ENCODE measurements at regions not wholly inside any gene's neighbourhood (a gene's known extent, or its start where the extent isn't known, plus 50 kb on each side); places are given as distances from the start of the nearest gene placed in this dataset.

- H3K27ac ChIP-seq (replicated peaks; ENCODE audit: low read length): no peak overlapping the region
- no peak overlapping the region for H4K8ac ChIP-seq (ENCODE audit: low read depth, low read length)
- no peaks in the 10 kb centered on the region for H3K9me3 ChIP-seq (replicated peaks in 1 of 2; ENCODE audit: control insufficient read depth in 2 of 2, insufficient read depth in 1 of 2, low read depth in 1 of 2, low read length in 2 of 2)
- H2BK5ac ChIP-seq (ENCODE audit: low read length): no peak overlapping the region
- DNase-seq (ENCODE audit: low spot score): no peak
- H3K4me1 ChIP-seq (ENCODE audit: control insufficient read depth in 2 of 2, insufficient read depth in 1 of 2, low read depth in 1 of 2, low read length in 2 of 2): peaks cover 0 to 1% of the 10 kb centered on the region in 2 donors
- H3K4ac ChIP-seq (ENCODE audit: low read length): no peak overlapping the region
- H3K14ac ChIP-seq (ENCODE audit: low read length): no peak overlapping the region
- H3K36me3 ChIP-seq (replicated peaks in 1 of 2; ENCODE audit: control insufficient read depth in 2 of 2, insufficient read depth in 2 of 2, low read length in 2 of 2): no peaks in the 10 kb centered on the region
- no peak overlapping the region for H3K9ac ChIP-seq (ENCODE audit: low read depth, low read length, poor library complexity)
- no peak overlapping the region for H2BK120ac ChIP-seq (ENCODE audit: low read depth, low read length)
- no peak overlapping the region for H3K18ac ChIP-seq (ENCODE audit: low read length)
- no peak overlapping the region for H2AK5ac ChIP-seq (ENCODE audit: low read depth, low read length)
- H3K4me2 ChIP-seq (ENCODE audit: insufficient read depth, low read length, poor library complexity, severe bottlenecking): no peak overlapping the region
- H2BK12ac ChIP-seq (ENCODE audit: low read length): no peak overlapping the region
- H3K4me3 ChIP-seq (ENCODE audit: low read length in 2 of 2): no peak overlapping the region
- no peaks in the 10 kb centered on the region for H3K27me3 ChIP-seq (ENCODE audit: control insufficient read depth in 3 of 3, insufficient read depth in 3 of 3, low read depth in 1 of 3, low read length in 3 of 3)
- H2BK15ac ChIP-seq (ENCODE audit: low read length): no peak overlapping the region
- WGBS, 2 donors (ENCODE audit: extremely low coverage in 2 of 2, insufficient read length in 2 of 2, insufficient replicate concordance in 1 of 2): no CpG with 5 or more reads among the region's 3 CpGs
- H4K91ac ChIP-seq (ENCODE audit: low read depth, low read length, poor library complexity): no peak overlapping the region
- no peak overlapping the region for H2AFZ ChIP-seq (ENCODE audit: low read length)
- H3K79me1 ChIP-seq (ENCODE audit: low read depth, low read length): no peaks in the 10 kb centered on the region
- no peak overlapping the region for H3K23ac ChIP-seq (ENCODE audit: low read depth, low read length, poor library complexity)
Observed at GRCh38 chr2:122539311-122539710, 783.9 kb downstream of the TSN start.

DNA sequence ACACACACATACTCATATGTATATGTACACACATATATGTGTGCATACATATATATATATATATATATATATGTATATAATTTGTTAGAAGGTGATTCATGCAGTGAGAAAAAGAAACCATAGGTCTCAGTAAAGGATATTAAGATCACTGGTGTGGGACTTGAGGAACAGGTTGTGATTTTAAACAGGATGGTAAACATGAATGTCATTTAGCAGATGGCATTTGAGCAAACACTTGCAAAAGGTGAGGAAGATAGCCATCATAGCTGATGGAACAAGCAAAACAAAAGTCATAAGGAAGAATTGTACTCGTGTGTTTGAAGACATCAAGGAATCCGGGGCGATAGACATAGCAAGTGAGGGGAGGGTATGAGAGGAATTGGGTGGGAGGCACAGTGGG lies 784.5 kb downstream of the TSN start:
- no peaks in the 10 kb centered on the region for H3K36me3 ChIP-seq (replicated peaks in 1 of 2; ENCODE audit: control insufficient read depth in 2 of 2, insufficient read depth in 2 of 2, low read length in 2 of 2)
- no peak overlapping the region for H3K18ac ChIP-seq (ENCODE audit: low read length)
- H2BK15ac ChIP-seq (ENCODE audit: low read length): no peak overlapping the region
- H3K27me3 ChIP-seq (ENCODE audit: control insufficient read depth in 3 of 3, insufficient read depth in 3 of 3, low read depth in 1 of 3, low read length in 3 of 3): no peaks in the 10 kb centered on the region
- no peak overlapping the region for H3K23ac ChIP-seq (ENCODE audit: low read depth, low read length, poor library complexity)
- peaks cover 0 to 1% of the 10 kb centered on the region in 2 donors for H3K4me1 ChIP-seq (ENCODE audit: control insufficient read depth in 2 of 2, insufficient read depth in 1 of 2, low read depth in 1 of 2, low read length in 2 of 2)
- no peak overlapping the region for H4K91ac ChIP-seq (ENCODE audit: low read depth, low read length, poor library complexity)
- H2BK120ac ChIP-seq (ENCODE audit: low read depth, low read length): no peak overlapping the region
- H2AFZ ChIP-seq (ENCODE audit: low read length): no peak overlapping the region
- H3K9me3 ChIP-seq (replicated peaks in 1 of 2; ENCODE audit: control insufficient read depth in 2 of 2, insufficient read depth in 1 of 2, low read depth in 1 of 2, low read length in 2 of 2): no peaks in the 10 kb centered on the region
- H3K4me2 ChIP-seq (ENCODE audit: insufficient read depth, low read length, poor library complexity, severe bottlenecking): no peak overlapping the region
- H2BK12ac ChIP-seq (ENCODE audit: low read length): no peak overlapping the region
- no CpG with 5 or more reads among the region's 3 CpGs for WGBS, 2 donors (ENCODE audit: extremely low coverage in 2 of 2, insufficient read length in 2 of 2, insufficient replicate concordance in 1 of 2)
- no peak overlapping the region for H3K4ac ChIP-seq (ENCODE audit: low read length)
- H4K8ac ChIP-seq (ENCODE audit: low read depth, low read length): no peak overlapping the region
- no peak overlapping the region for H3K9ac ChIP-seq (ENCODE audit: low read depth, low read length, poor library complexity)
- no peaks in the 10 kb centered on the region for H3K79me1 ChIP-seq (ENCODE audit: low read depth, low read length)
- DNase-seq (ENCODE audit: low spot score): no peak
- H3K27ac ChIP-seq (replicated peaks; ENCODE audit: low read length): no peak overlapping the region
- H2BK5ac ChIP-seq (ENCODE audit: low read length): no peak overlapping the region
- no peak overlapping the region for H2AK5ac ChIP-seq (ENCODE audit: low read depth, low read length)
- H3K14ac ChIP-seq (ENCODE audit: low read length): no peak overlapping the region
- H3K4me3 ChIP-seq (ENCODE audit: low read length in 2 of 2): no peak overlapping the region

DNA sequence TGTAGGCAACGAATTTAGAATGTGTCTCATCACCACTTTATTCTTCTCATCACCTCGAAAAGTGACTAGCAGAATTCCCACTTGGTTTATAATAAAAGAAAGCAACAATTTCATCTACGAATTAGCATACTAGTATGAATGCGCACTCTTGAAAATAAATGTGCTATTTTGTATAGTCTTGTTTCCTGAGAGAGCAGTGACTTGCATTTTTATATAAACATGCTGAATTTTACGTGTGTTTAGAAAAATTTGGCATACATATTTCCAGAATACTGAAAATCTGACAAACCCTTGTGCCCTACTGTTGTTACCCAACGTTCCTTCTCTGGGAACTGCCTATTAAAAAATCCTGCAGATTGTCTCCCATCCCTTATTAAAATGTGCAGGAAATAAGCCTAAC lies 786.8 kb downstream of the TSN start:
- Histone ChIP-seq H3K18ac (ENCODE audit: low read length) (no peak overlapping the region), H3K4me3 (ENCODE audit: low read length in 2 of 2) (no peak overlapping the region), H3K27ac (replicated peaks; ENCODE audit: low read length) (no peak overlapping the region), H2BK5ac (ENCODE audit: low read length) (no peak overlapping the region), H3K14ac (ENCODE audit: low read length) (no peak overlapping the region), H3K4me1 (ENCODE audit: control insufficient read depth in 2 of 2, insufficient read depth in 1 of 2, low read depth in 1 of 2, low read length in 2 of 2) (peaks cover 0 to 1% of the 10 kb centered on the region in 2 donors), H2AK5ac (ENCODE audit: low read depth, low read length) (no peak overlapping the region), H3K36me3 (replicated peaks in 1 of 2; ENCODE audit: control insufficient read depth in 2 of 2, insufficient read depth in 2 of 2, low read length in 2 of 2) (no peaks in the 10 kb centered on the region), H3K27me3 (ENCODE audit: control insufficient read depth in 3 of 3, insufficient read depth in 3 of 3, low read depth in 1 of 3, low read length in 3 of 3) (no peaks in the 10 kb centered on the region), H3K23ac (ENCODE audit: low read depth, low read length, poor library complexity) (no peak overlapping the region), H2BK120ac (ENCODE audit: low read depth, low read length) (no peak overlapping the region), H3K79me1 (ENCODE audit: low read depth, low read length) (no peaks in the 10 kb centered on the region), H4K8ac (ENCODE audit: low read depth, low read length) (no peak overlapping the region), H2BK15ac (ENCODE audit: low read length) (no peak overlapping the region), H3K9ac (ENCODE audit: low read depth, low read length, poor library complexity) (no peak overlapping the region), H2BK12ac (ENCODE audit: low read length) (no peak overlapping the region), H4K91ac (ENCODE audit: low read depth, low read length, poor library complexity) (no peak overlapping the region), H3K4ac (ENCODE audit: low read length) (no peak overlapping the region), H3K9me3 (replicated peaks in 1 of 2; ENCODE audit: control insufficient read depth in 2 of 2, insufficient read depth in 1 of 2, low read depth in 1 of 2, low read length in 2 of 2) (no peaks in the 10 kb centered on the region), H2AFZ (ENCODE audit: low read length) (no peak overlapping the region), H3K4me2 (ENCODE audit: insufficient read depth, low read length, poor library complexity, severe bottlenecking) (no peak overlapping the region)
- no peak for DNase-seq (ENCODE audit: low spot score)
- WGBS, 2 donors (ENCODE audit: extremely low coverage in 2 of 2, insufficient read length in 2 of 2, insufficient replicate concordance in 1 of 2): no CpG with 5 or more reads among the region's 6 CpGs

GRCh38 chr2:122542646-122543045 lies 787.2 kb downstream of the TSN start:
- WGBS, 2 donors (ENCODE audit: extremely low coverage in 2 of 2, insufficient read length in 2 of 2, insufficient replicate concordance in 1 of 2): no CpG with 5 or more reads among the region's 2 CpGs
- Histone ChIP-seq H2BK5ac (ENCODE audit: low read length) (no peak overlapping the region), H3K9me3 (replicated peaks in 1 of 2; ENCODE audit: control insufficient read depth in 2 of 2, insufficient read depth in 1 of 2, low read depth in 1 of 2, low read length in 2 of 2) (no peaks in the 10 kb centered on the region), H3K27me3 (ENCODE audit: control insufficient read depth in 3 of 3, insufficient read depth in 3 of 3, low read depth in 1 of 3, low read length in 3 of 3) (no peaks in the 10 kb centered on the region), H3K79me1 (ENCODE audit: low read depth, low read length) (no peaks in the 10 kb centered on the region), H3K14ac (ENCODE audit: low read length) (no peak overlapping the region), H3K4me3 (ENCODE audit: low read length in 2 of 2) (no peak overlapping the region), H3K9ac (ENCODE audit: low read depth, low read length, poor library complexity) (no peak overlapping the region), H2AFZ (ENCODE audit: low read length) (no peak overlapping the region), H3K36me3 (replicated peaks in 1 of 2; ENCODE audit: control insufficient read depth in 2 of 2, insufficient read depth in 2 of 2, low read length in 2 of 2) (no peaks in the 10 kb centered on the region), H3K4ac (ENCODE audit: low read length) (no peak overlapping the region), H2BK15ac (ENCODE audit: low read length) (no peak overlapping the region), H3K4me1 (ENCODE audit: control insufficient read depth in 2 of 2, insufficient read depth in 1 of 2, low read depth in 1 of 2, low read length in 2 of 2) (peaks cover 0 to 1% of the 10 kb centered on the region in 2 donors), H4K8ac (ENCODE audit: low read depth, low read length) (no peak overlapping the region), H3K4me2 (ENCODE audit: insufficient read depth, low read length, poor library complexity, severe bottlenecking) (no peak overlapping the region), H2BK12ac (ENCODE audit: low read length) (no peak overlapping the region), H2AK5ac (ENCODE audit: low read depth, low read length) (no peak overlapping the region), H2BK120ac (ENCODE audit: low read depth, low read length) (no peak overlapping the region), H3K27ac (replicated peaks; ENCODE audit: low read length) (no peak overlapping the region), H4K91ac (ENCODE audit: low read depth, low read length, poor library complexity) (no peak overlapping the region), H3K23ac (ENCODE audit: low read depth, low read length, poor library complexity) (no peak overlapping the region), H3K18ac (ENCODE audit: low read length) (no peak overlapping the region)
- no peak for DNase-seq (ENCODE audit: low spot score)

Data from neuronal stem cell (in vitro differentiated cells).